ENCODE measurements at regions not wholly inside any gene's neighbourhood (a gene's known extent, or its start where the extent isn't known, plus 50 kb on each side); places are given as distances from the start of the nearest gene placed in this dataset.
"Not testable (repeated sequence)": the region's sequence is repeated elsewhere in the genome, so short reads cannot be mapped to it uniquely, and the experiment has no call there.

- no peak for DNase-seq
These were observed 105.2 kb upstream of the UMPS start for GRCh38 chr3:124625074-124625473.

- DNase-seq, result no peak
These were observed 102.7 kb upstream of the UMPS start for GRCh38 chr3:124627501-124627908.

- DNase-seq, result no peak
These were observed 101.4 kb upstream of the UMPS start for GRCh38 chr3:124628863-124629262.

- DNase-seq, result no peak
These were observed 100.8 kb upstream of the UMPS start for GRCh38 chr3:124629497-124629896.

- DNase-seq, result no peak
These were observed 99.3 kb upstream of the UMPS start for GRCh38 chr3:124630960-124631359.

- no peak for DNase-seq
These were observed 98.5 kb upstream of the UMPS start for GRCh38 chr3:124631727-124632126.

- DNase-seq, result no peak
These were observed 97.6 kb upstream of the UMPS start for GRCh38 chr3:124632566-124633140.

- DNase-seq, result no peak
These were observed 96.7 kb upstream of the UMPS start for GRCh38 chr3:124633524-124633923.

- DNase-seq, result no peak
These were observed 95.8 kb upstream of the UMPS start for GRCh38 chr3:124634210-124635168.

GRCh38 chr3:124635169-124635539 is 95.1 kb upstream of the UMPS start:
- DNase-seq, result no peak

- no peak for DNase-seq
These were observed 94.0 kb upstream of the UMPS start for GRCh38 chr3:124636101-124636862.

GRCh38 chr3:124636863-124637296 is 93.4 kb upstream of the UMPS start:
- DNase-seq, result no peak

GRCh38 chr3:124639406-124640237 is 90.6 kb upstream of the UMPS start:
- DNase-seq, result no peak

GRCh38 chr3:124640635-124641306 is 89.5 kb upstream of the UMPS start:
- no peak for DNase-seq

GRCh38 chr3:124643453-124643852 is 86.8 kb upstream of the UMPS start:
- no peak for DNase-seq

GRCh38 chr3:124646186-124646585 is 84.1 kb upstream of the UMPS start:
- DNase-seq, result not testable (repeated sequence)

- no peak for DNase-seq
These were observed 81.7 kb upstream of the UMPS start for GRCh38 chr3:124648551-124648950.

GRCh38 chr3:124650798-124651197 is 79.5 kb upstream of the UMPS start:
- no peak for DNase-seq

- DNase-seq, result not testable (repeated sequence)
These were observed 78.8 kb upstream of the UMPS start for GRCh38 chr3:124651416-124651815.

GRCh38 chr3:124652009-124652408 is 78.2 kb upstream of the UMPS start:
- DNase-seq, result no peak

GRCh38 chr3:124653071-124653796 is 77.0 kb upstream of the UMPS start:
- no peak for DNase-seq
